ENCODE measurements at regions not wholly inside any gene's neighbourhood (a gene's known extent, or its start where the extent isn't known, plus 50 kb on each side); places are given as distances from the start of the nearest gene placed in this dataset.
"Not testable (repeated sequence)": the region's sequence is repeated elsewhere in the genome, so short reads cannot be mapped to it uniquely, and the experiment has no call there.

GRCh38 chr2:12018726-12019125 lies 272.3 kb downstream of the LPIN1 start:
- DNase-seq (ENCODE audit: low read depth in 2 of 2, low spot score in 1 of 2): not testable (repeated sequence)

GRCh38 chr2:12020833-12021469 lies 274.5 kb downstream of the LPIN1 start:
- no peak for DNase-seq (ENCODE audit: low read depth in 2 of 2, low spot score in 1 of 2)

- DNase-seq (ENCODE audit: low read depth in 2 of 2, low spot score in 1 of 2): not testable (repeated sequence)
Observed at GRCh38 chr2:12024197-12024907, 277.9 kb downstream of the LPIN1 start.

- DNase-seq (ENCODE audit: low read depth in 2 of 2, low spot score in 1 of 2): no peak
Observed at GRCh38 chr2:12027136-12027535, 280.7 kb downstream of the LPIN1 start.

- DNase-seq (ENCODE audit: low read depth in 2 of 2, low spot score in 1 of 2): no peak
Observed at GRCh38 chr2:12031866-12032265, 285.4 kb downstream of the LPIN1 start.

GRCh38 chr2:12032398-12032797 lies 286.0 kb downstream of the LPIN1 start:
- no peak for DNase-seq (ENCODE audit: low read depth in 2 of 2, low spot score in 1 of 2)

GRCh38 chr2:12032975-12033374 lies 286.5 kb downstream of the LPIN1 start:
- no peak for DNase-seq (ENCODE audit: low read depth in 2 of 2, low spot score in 1 of 2)

- DNase-seq (ENCODE audit: low read depth in 2 of 2, low spot score in 1 of 2): no peak
Observed at GRCh38 chr2:12033494-12033893, 287.1 kb downstream of the LPIN1 start.

- no peak for DNase-seq (ENCODE audit: low read depth in 2 of 2, low spot score in 1 of 2)
Observed at GRCh38 chr2:12034382-12034781, 287.9 kb downstream of the LPIN1 start.

GRCh38 chr2:12035029-12035720 lies 288.7 kb downstream of the LPIN1 start:
- DNase-seq (ENCODE audit: low read depth in 2 of 2, low spot score in 1 of 2): no peak

GRCh38 chr2:12035956-12036639 lies 289.7 kb downstream of the LPIN1 start:
- no peak for DNase-seq (ENCODE audit: low read depth in 2 of 2, low spot score in 1 of 2)

- no peak for DNase-seq (ENCODE audit: low read depth in 2 of 2, low spot score in 1 of 2)
Observed at GRCh38 chr2:12036640-12036983, 290.2 kb downstream of the LPIN1 start.

GRCh38 chr2:12037301-12037700 lies 290.9 kb downstream of the LPIN1 start:
- DNase-seq (ENCODE audit: low read depth in 2 of 2, low spot score in 1 of 2): no peak

GRCh38 chr2:12041236-12041635 lies 294.8 kb downstream of the LPIN1 start:
- DNase-seq (ENCODE audit: low read depth in 2 of 2, low spot score in 1 of 2): no peak

GRCh38 chr2:12043131-12043530 lies 296.7 kb downstream of the LPIN1 start:
- no peak for DNase-seq (ENCODE audit: low read depth in 2 of 2, low spot score in 1 of 2)

GRCh38 chr2:12044857-12045256 lies 298.4 kb downstream of the LPIN1 start:
- DNase-seq (ENCODE audit: low read depth in 2 of 2, low spot score in 1 of 2): no peak

GRCh38 chr2:12045864-12046291 lies 299.4 kb downstream of the LPIN1 start:
- DNase-seq (ENCODE audit: low read depth in 2 of 2, low spot score in 1 of 2): no peak

GRCh38 chr2:12046641-12047040 lies 300.2 kb downstream of the LPIN1 start:
- DNase-seq (ENCODE audit: low read depth in 2 of 2, low spot score in 1 of 2): no peak

GRCh38 chr2:12047761-12048160 lies 301.3 kb downstream of the LPIN1 start:
- no peak for DNase-seq (ENCODE audit: low read depth in 2 of 2, low spot score in 1 of 2)

GRCh38 chr2:12048550-12048949 lies 302.1 kb downstream of the LPIN1 start:
- no peak for DNase-seq (ENCODE audit: low read depth in 2 of 2, low spot score in 1 of 2)

GRCh38 chr2:12050396-12050795 lies 304.0 kb downstream of the LPIN1 start:
- DNase-seq (ENCODE audit: low read depth in 2 of 2, low spot score in 1 of 2): no peak

GRCh38 chr2:12051831-12052230 lies 305.4 kb downstream of the LPIN1 start:
- no peak for DNase-seq (ENCODE audit: low read depth in 2 of 2, low spot score in 1 of 2)
